ENCODE measurements at regions not wholly inside any gene's neighbourhood (a gene's known extent, or its start where the extent isn't known, plus 50 kb on each side); places are given as distances from the start of the nearest gene placed in this dataset.

DNA sequence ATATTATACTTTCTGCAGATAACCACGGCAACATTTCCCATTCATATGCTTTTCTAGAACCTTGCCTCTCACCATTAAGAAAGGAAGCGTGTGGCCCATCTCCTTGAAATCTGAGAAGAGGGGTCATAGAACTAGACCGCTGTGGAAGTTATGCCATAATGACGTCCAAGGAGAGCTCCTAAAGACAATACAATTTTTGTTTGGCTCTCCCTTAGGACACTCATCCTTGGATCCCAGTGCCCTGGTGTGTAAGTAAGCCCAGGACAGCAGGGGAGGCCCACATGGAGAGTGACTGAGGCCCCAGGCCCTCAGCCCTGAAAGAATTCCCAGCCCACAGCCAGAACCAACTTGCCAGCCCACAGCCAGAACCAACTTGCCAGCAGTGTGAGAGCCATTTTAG is 379.6 kb downstream of the FOXA2 start:
- FAIRE-seq (no peak), DNase-seq (ENCODE audit: low read depth in 1 of 2, low spot score in 2 of 2) (no peak)
- CTCF ChIA-PET (ENCODE audit: partially characterized antibody) = no interaction called here
- no peak overlapping the region for H2BK15ac ChIP-seq (ENCODE audit: low read length)
- H3K14ac ChIP-seq (ENCODE audit: insufficient read length) = no peak overlapping the region
- H3K36me3 ChIP-seq (ENCODE audit: control insufficient read depth in 2 of 4, insufficient read depth in 4 of 4, low read length in 3 of 4) = no peaks in the 10 kb centered on the region
- H2BK120ac ChIP-seq (replicated peaks; ENCODE audit: low read depth, low read length) = no peak overlapping the region
- no peak overlapping the region for H2BK20ac ChIP-seq (ENCODE audit: low read length)
- no peaks in the 10 kb centered on the region for H4K20me1 ChIP-seq (replicated peaks in 1 of 2; ENCODE audit: control insufficient read depth in 1 of 2, insufficient read depth in 2 of 2, low read length in 2 of 2)
- H2AK5ac ChIP-seq (ENCODE audit: low read depth, low read length) = no peak overlapping the region
- H2AFZ ChIP-seq (ENCODE audit: low read length) = no peak overlapping the region
- H3K27ac ChIP-seq (ENCODE audit: low read depth, low read length) = no peak overlapping the region
- H3K18ac ChIP-seq (ENCODE audit: extremely low read depth, low read length) = no peak overlapping the region
- no peak overlapping the region for H3K56ac ChIP-seq (replicated peaks; ENCODE audit: insufficient read length, low read depth, low read length)
- H3K23ac ChIP-seq (ENCODE audit: insufficient read length) = no peak overlapping the region
- no peaks in the 10 kb centered on the region for H3K79me2 ChIP-seq (ENCODE audit: control insufficient read depth in 1 of 2, insufficient read depth in 2 of 2, low read length in 2 of 2)
- H3K9me3 ChIP-seq (ENCODE audit: insufficient read depth in 2 of 2, low read depth in 1 of 2, low read length in 1 of 2) = no peaks in the 10 kb centered on the region
- no peak overlapping the region for H3K9ac ChIP-seq (replicated peaks in 1 of 4; ENCODE audit: extremely low read depth in 1 of 4, low read depth in 3 of 4, low read length in 3 of 4)
- no peak overlapping the region for H2BK5ac ChIP-seq (ENCODE audit: low read depth, low read length)
- H3K4me3 ChIP-seq (ENCODE audit: extremely low read depth in 1 of 4, insufficient read depth in 2 of 4, low read depth in 3 of 4, low read length in 4 of 4) = no peak overlapping the region
- no peak overlapping the region for H4K8ac ChIP-seq (ENCODE audit: extremely low read depth, insufficient read depth, low read length)
- 93% methylated on average over 4 of the region's 4 CpGs; no CpG with 5 or more reads in 1 of the 2 experiments for WGBS, 2 experiments (ENCODE audit: extremely low coverage in 1 of 2, insufficient coverage in 1 of 2, insufficient read length in 1 of 2, insufficient replicate concordance in 2 of 2, low coverage in 1 of 2, low lambda C conversion rate in 2 of 2, missing lambda C conversion rate in 1 of 2)
- no peak overlapping the region for H2BK12ac ChIP-seq (ENCODE audit: low read depth, low read length)
- H3K4ac ChIP-seq (replicated peaks; ENCODE audit: insufficient read length, low read depth, low read length) = no peak overlapping the region
- H3K4me2 ChIP-seq (ENCODE audit: insufficient read depth in 1 of 2, low read depth in 2 of 2, low read length in 2 of 2) = no peak overlapping the region
- H3K23me2 ChIP-seq (ENCODE audit: low read depth, low read length) = no peaks in the 10 kb centered on the region
- H4K91ac ChIP-seq (replicated peaks; ENCODE audit: insufficient read length, low read length) = no peak overlapping the region
- H3K79me1 ChIP-seq (ENCODE audit: low read depth, low read length) = no peaks in the 10 kb centered on the region
- no peaks in the 10 kb centered on the region for H3K4me1 ChIP-seq (replicated peaks in 1 of 4; ENCODE audit: control insufficient read depth in 3 of 4, insufficient read depth in 4 of 4, low read length in 3 of 4)
- POLR2A ChIA-PET (ENCODE audit: partially characterized antibody) = no interaction called here
- H4K5ac ChIP-seq (ENCODE audit: insufficient read length, low read depth, low read length) = no peak overlapping the region
- H3K27me3 ChIP-seq (replicated peaks in 1 of 4; ENCODE audit: control insufficient read depth in 3 of 4, extremely low read depth in 1 of 4, insufficient read depth in 3 of 4, low read length in 3 of 4) = no peaks in the 10 kb centered on the region
- TF ChIP-seq TEAD4 (IDR thresholded peaks at IDR 0.05; ENCODE audit: low read depth, low read length) (no peak), KDM5A (IDR thresholded peaks at IDR 0.05; ENCODE audit: low read length) (no peak), HDAC6 (IDR thresholded peaks at IDR 0.05; ENCODE audit: low read depth, low read length) (no peak), BACH1 (IDR thresholded peaks at IDR 0.05; ENCODE audit: low read length) (no peak), CEBPB (IDR thresholded peaks at IDR 0.05; ENCODE audit: low read depth, low read length) (no peak), NRF1 (IDR thresholded peaks at IDR 0.05; ENCODE audit: low read depth, low read length) (no peak), SIRT6 (IDR thresholded peaks at IDR 0.05; ENCODE audit: low read length) (no peak), POLR2AphosphoS5 (IDR thresholded peaks at IDR 0.05; ENCODE audit: low read depth, low read length) (no peak), RBBP5 (IDR thresholded peaks at IDR 0.05; ENCODE audit: borderline replicate concordance, low read depth, low read length) (no peak), JUN (IDR thresholded peaks at IDR 0.05; ENCODE audit: low read depth, low read length) (no peak), EZH2 (IDR thresholded peaks at IDR 0.05; ENCODE audit: low read depth, low read length, severe bottlenecking) (no peak), ASH2L (IDR thresholded peaks at IDR 0.05; ENCODE audit: low read length) (no peak), SP4 (IDR thresholded peaks at IDR 0.05; ENCODE audit: low read length) (no peak), MAFK (IDR thresholded peaks at IDR 0.05; ENCODE audit: low read depth, low read length) (no peak), GTF2F1 (IDR thresholded peaks at IDR 0.05; ENCODE audit: borderline replicate concordance, low read depth, low read length) (no peak), KDM1A (IDR thresholded peaks at IDR 0.05; ENCODE audit: borderline replicate concordance, low read length) (no peak)
- TF ChIP-seq, protein P1, sequence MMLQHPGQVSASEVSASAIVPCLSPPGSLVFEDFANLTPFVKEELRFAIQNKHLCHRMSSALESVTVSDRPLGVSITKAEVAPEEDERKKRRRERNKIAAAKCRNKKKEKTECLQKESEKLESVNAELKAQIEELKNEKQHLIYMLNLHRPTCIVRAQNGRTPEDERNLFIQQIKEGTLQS (IDR thresholded peaks at IDR 0.05; ENCODE audit: insufficient read depth, low read depth, low read length) = no peak

All from H1 (cell line).